Myocyte (in vitro differentiated cells): ENCODE measurements at regions not wholly inside any gene's neighbourhood (a gene's known extent, or its start where the extent isn't known, plus 50 kb on each side); places are given as distances from the start of the nearest gene placed in this dataset.

Experiments
- DNase-seq: peaks from one replicate; pipeline ENCODE4 v3.0.0-alpha.2; 2012; ENCODE audit warnings: low read depth

DNA sequence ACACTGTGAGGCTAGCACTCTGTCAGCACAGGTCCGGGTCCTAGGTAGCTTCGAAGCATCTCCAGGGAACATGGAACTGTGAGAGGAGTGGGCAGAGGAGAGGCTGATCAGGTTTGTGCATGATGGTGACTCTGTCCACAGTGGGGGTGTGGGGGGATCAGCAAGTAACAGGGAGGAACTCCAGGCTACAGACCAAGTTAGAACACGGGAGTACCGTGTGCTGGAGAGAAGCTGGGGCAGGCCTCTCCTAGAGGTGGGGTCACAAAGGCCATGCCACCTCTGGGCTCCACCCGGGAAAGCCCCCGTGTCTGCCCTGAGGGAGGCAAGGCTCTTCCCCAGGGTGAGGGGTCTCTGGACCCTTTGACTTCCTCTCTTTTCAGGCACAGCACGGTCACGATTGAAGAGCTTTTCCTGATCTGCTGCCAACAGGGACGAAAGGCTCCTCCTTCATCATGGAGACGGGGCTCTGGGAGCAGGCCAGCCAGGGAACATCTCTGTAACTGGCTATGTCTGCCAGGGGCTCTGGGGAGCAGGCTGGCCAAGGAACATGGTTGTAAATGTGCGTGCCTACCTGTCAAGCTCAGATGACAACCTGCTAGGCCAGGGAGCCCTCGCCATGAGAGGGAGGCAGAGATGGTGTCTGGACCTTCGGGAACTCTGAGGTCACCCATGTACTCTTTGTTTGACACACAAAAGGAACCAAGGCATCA is 1476.1 kb downstream of the BRD1 start:
- DNase-seq = no peak

DNA sequence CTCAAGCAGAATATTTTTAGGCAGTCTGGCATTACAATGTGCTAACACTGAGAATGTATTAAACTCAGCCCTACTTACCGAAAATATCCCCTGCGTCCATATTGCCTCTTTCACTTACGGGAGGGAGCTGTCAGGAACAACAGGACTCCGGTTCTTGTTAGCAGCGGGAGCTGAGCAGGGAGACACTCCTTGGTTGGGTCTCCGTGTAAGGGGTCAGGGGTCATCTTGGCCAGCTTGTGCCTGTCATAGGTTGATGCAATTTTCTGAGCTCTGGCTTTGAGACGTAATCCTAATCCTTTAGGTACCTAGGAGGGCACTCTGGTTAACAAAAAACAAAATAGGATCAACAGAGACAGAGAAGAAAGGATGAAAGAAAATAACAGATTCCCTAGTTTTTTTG is 1477.2 kb downstream of the BRD1 start:
- DNase-seq = no peak

DNA sequence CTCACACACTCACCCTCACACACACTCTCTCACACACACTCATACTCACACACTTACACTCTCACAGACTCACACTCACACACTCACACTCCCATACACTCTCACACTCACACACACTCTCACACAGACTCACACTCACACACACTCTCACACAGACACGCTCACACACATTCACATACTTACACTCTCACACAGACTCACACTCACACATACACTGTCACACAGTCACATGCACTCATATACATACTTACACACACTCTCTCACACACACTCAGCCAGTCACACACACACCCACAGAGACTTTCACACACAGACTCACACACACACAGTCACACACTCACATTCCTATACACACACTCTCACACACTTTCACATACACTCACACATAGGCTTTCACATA is 1478.8 kb downstream of the BRD1 start:
- DNase-seq = no peak

DNA sequence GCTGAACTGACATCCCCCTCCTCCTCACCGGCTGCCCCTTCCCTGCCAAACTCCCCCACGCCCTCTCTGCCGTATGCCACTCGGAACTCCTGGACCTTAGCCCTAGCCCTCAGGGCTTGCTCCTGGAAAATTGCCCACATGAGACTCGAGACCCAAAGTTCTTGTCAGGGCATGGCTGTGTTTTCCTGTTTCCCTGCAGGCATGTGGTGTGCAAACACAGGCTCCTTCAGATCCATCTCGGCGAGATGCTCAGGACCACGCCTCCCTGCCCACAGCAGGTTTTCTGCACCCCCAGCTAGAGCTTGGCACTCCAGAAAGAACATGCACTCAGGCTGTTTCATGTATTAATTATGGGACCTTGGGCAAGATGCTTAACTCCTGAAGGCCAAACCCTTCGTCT is 1480.4 kb downstream of the BRD1 start:
- DNase-seq = no peak

DNA sequence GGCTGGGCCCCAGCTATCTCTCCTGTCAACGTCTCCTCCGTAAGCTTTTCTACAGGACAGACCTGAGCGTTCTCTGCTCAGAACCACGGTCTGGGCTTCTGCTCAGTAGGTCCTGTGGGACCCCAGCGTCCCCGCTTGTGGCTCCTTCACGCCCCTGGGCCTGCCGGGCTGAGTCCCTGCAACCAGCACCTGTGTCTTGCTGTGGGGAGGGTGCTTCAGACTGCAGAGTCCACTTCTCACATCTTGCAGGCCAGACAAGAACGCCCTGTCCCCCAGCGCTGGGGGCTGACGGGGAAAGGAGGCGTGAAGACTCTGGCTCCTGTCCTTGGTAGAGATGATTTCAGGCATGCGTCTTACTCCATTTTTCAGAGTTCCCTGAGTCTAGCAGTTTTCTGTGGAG is 1480.8 kb downstream of the BRD1 start:
- DNase-seq = no peak

DNA sequence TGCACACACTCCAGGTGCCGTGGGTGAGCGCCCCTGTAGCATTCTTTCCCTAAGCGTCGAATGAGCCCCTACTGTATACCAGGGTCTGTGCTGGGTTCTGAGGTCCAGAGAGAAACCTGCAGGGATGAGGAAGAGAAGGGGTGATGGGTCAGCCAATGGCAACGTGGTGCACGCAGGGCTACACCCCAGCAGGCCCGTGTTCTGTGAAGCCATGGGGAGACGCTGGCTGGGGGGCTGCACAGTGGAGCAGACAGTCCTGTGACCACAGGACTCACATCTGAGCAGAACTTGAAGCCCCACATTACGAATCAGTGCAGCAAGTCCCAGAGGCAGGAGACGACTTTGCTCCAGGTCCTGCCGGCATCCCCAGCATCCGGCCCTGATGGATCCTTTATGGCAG is 1481.4 kb downstream of the BRD1 start:
- DNase-seq = no peak

DNA sequence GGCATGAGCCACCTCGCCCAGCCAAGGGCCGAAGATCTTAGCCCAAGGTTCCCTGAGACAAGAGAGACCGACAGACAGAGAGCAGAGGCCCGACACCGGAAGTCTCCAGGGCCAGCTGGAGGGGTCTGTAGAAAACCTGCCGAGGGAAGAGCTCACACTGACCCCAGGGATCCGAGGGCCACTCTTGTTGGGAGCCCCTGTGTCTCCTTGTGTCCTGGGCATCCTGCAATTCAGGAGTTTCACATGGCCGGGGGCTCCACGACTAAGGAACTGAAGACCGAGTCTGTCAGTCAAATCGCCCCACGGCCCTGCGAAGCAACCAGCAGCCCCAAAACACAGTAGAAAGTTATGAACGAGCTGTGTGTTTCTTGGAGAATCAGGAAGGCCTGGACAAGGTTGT is 1482.0 kb downstream of the BRD1 start:
- DNase-seq = no peak

DNA sequence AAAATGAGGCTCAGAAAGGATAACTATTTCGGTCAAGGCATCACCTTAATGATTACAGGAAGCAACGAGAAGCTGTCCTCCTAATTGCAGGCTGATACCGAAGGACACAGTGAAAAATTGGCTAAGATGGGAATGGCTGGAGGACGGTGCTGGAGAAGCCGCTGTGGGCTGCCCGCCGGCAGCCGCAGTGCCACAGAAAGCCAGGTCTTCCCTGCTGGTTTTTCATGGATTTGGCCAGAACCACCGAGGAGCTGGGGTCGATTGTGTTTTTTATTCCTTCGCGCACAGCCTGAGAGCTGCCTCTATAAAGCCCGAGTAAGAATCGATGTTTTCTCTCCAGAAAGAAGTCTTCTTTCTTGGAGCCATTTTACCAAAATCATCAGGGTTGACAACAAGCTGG is 1484.2 kb downstream of the BRD1 start:
- no peak for DNase-seq

DNA sequence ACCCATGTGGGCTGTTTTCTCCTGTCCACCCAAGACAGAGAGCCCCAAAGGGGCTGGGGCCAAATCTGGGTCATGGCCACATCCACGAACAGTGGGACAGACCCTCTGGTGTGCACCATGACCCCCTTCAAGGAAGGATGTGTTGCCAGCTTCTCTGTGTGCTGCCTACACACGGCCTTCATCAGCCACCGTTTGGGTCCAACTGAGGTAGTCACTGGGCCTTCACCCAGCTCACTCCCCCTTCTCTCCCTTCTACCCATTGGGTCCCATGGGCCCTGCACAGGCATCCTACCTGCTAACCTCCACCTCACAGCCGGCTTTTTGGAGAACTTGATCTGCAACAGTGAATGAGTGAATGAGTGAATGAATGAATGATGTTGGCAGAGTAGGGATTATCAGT is 1484.9 kb downstream of the BRD1 start:
- no peak for DNase-seq

DNA sequence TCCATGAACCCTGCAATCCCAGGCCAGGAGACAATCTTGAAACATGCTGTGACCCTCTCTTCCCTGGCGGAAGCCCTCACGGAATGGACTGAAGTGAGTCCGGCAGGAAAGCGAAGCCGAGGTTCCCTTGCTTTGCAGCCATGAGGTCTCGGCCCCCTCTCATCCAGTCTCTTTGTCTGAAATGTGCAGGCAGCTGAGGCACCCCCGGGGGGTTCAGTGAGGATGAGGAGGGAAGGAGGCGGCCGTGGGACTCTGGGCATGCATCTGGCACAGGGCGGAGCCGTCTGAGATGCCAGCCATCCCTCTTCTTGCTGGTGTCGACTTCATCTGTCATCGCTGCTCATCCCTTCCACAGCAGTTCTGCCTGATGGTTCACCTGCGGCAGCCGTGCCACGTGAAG is 1485.7 kb downstream of the BRD1 start:
- no peak for DNase-seq

DNA sequence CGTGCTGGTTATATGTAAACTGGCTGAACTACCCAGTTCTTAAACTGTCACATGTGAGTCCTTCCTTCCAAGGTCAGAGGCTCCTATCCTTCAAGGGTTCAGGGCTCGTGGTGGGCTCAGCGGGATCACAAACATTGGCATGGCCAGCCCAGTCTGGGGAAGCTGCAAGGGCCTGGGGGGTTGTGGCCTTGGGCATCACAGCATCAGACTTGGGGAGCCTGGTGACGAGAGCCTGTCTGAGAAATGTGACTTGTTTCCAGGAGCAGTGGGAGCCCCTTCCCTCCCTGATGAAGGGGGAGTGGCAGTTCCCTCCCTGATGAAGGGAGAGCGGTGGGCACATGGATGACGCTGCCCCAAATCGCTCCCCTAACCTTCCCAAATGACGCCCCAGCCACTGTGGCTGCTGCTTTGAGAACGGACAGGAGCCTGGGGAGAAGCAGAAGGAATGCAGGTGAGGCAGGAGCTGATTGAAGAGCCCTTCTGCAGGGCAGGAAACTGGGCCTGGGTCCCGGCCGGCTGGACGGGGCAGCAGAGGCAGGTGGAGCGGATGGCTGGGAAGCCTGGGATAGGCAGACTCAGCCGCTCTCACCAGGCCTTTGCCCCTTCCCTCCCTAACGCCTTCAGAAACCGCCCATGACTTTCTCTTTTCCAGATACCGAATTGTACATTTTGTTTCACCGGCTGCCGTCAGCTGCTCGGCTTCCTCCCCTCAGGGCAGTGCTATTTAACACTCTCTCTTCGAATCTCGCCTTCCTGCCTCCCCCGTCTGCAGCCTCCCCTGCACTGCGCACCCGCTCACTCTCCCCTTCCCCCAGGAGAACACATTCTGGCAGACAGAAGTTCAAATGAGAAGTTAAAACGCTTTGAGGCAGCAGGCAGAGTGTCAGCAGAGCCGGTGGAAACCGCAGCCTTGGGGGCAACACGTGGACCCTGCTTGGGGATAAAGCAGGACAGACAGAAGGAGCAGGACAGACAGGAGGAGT is 1486.7 kb downstream of the BRD1 start:
- DNase-seq = no peak

DNA sequence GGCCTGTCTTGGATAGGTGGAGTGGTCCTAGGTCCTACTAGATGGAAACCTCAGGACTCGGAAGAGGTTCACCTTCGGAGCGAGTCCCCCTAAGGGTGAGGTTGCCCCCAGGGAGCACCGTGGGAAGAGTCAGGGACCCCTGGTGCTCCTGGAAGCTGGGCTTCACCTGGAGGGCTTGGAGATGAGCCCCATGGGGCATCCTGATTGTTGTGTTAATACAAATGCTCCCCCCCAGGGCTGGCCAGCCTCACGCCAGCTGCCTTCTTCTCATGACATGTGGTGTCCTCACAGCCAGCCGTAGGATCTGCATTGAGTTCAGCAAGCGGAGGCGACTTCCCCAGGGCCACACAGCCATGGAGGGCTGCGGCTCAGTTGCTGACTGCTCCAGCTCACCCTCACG is 1487.5 kb downstream of the BRD1 start:
- DNase-seq = no peak

DNA sequence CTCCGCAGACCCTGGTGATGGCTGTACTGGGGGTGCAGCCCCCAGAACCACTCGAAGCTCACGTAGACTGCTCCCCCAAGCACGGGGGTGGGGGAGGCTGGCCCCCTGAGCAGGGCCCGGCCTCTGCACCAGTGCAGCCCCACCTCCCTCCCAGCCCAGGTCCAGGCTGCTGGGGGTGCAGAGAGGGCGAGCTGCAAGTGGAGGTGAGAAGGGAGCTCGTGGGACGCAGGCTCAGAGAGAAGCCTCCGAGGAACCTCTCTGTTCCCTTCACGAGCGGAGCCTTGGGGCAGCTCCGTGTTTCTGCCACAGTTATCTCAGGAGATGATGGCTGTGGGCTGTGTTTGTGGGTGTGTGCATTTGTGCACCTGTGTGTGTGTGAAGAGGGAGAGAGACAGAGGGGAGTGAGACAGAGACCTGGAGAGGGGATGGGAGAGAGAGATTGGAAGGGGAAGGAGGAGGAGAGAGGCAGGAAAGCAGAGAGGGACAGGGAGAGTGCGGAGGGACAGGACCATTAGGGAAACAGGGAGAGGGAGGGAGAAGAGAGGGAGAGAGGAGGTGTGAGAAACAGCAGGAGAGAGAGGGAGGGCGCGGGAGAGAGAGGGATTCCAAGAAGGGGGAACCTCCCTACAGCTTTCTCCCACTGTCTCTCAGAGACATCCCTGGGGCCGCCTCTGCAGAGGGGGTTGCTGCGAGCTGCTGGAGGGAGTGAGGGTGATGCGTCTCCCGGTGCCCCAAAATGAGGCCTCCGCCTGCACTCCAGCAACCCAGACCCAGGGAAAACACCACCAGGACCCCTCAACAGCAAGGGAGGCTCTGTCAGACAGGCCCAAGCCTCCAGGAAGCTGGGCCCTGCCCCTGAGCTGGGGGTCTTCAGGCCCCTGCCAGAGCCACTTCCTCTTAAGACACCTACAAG is 1488.6 kb downstream of the BRD1 start:
- DNase-seq = no peak

DNA sequence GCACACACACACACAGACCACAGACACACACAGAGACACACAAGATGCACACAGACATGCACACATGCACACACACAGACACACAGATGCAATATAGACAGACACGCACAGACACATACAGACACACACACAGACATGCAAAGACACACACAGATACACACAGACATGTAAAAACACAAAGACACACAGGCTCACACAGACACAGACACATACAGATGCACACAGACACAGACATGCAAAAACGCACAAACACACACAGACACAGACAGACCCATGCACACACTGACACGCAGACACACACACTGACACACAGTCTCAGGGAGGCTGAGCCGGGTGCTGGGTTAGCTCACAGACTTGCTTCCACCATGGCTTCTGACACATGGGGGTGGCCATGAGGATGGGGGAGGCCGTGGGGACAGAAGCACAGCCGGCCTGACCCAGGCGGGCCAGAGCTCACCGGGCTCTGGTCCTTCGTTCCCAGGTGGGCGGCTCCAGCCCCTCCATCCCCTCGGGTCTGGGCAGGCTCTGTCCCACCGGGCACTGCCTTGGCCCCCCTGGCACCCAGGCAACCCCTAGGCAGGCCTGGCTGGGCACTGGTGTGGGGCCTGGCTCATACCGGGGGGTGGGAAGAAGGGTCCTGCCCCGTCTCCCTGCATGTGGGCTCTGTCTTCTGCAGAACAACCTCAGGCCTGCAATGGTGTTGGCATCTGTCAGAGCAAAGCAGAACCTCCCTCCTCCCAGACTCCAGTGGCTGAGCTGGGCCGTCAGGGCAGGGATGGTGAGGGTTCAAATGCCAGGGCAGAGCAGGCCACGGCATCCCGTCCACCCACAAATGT is 1489.5 kb downstream of the BRD1 start:
- no peak for DNase-seq

DNA sequence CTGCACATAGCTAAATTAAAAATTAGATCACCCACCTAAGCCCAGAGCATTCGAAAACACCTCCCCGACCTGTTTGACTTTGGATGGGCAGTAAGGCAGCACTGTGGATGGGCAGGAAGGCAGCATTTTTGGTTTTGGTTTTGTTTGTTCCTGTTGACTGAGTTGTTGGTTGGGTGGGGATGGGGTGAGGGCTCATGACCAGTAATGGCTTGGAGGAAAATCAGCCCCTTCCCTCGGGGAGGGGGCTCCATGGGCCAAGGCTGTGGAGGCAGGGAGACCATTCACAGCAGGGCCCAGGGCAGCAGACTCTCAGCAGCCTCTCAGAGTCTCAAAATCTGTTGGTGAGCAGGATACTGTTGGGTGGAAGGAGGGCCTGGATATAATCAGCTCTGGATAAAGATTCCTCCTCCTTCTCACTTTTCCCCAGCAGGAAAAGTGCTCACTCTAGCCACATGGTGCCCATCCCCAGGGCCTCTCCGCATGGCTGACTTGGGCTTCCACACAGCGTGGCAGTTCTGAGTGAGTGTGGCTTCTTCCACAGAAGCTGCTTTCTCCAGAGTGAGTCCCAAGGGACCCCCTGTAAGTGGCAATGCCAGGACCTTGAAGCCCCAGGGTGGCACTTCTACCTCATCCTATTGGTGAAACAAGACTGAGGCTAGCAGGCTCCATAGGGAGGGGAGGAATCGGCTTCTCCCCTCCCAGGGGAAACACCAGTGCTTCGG is 1491.2 kb downstream of the BRD1 start:
- DNase-seq = no peak

DNA sequence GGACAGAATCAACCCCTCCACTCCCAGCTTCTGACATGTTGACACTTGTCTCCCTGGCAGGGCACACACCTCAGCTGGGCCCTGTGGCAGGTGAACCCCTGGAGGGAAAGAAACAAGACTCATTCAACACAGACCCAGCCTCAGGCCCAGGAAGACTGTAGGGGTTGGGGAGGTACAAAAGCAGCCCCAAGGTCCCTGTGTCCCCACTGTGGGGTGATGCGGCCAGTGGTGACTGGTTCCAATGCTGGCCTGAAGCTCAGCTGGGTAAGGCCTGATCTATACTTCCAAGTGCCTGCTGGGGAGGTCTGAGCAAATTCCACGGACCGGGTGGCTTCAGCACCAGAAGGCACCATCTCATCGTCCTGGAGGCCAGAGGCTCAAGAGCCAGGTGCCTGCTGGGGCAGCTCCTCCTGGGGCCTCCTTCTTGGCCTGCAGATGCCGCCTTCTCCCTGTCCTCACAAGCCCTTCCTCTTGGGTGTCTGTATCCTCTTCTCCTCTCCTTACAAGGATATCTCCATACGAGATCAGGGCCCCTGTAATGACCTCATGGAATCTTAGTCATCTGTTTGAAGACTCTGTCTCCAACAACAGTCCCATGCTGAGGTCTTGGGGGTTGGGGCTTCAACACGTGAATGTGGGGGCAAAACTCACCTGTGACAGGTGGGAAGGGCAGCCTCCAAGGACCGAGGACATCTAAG is 1492.1 kb downstream of the BRD1 start:
- no peak for DNase-seq

DNA sequence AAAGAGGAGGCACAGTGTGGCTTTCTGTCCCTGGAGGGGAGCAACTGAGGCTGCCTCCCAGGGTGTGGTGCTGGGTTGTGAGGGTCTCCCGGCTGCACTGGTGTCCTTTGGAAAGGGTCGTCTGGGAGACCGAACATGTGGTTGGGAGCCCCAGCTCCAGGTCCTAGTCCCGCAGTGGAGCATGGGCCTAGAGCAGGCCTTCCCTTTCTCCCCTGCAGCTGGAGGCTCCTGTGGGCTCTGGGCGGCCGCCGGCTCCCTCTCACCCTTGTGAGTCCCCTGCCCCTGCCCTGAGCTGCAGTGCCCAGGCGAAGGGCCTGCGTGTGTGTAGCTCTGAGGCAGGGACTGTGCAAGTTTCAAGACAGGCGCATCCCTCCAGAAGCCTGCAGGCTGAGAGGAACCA is 1492.7 kb downstream of the BRD1 start:
- no peak for DNase-seq

DNA sequence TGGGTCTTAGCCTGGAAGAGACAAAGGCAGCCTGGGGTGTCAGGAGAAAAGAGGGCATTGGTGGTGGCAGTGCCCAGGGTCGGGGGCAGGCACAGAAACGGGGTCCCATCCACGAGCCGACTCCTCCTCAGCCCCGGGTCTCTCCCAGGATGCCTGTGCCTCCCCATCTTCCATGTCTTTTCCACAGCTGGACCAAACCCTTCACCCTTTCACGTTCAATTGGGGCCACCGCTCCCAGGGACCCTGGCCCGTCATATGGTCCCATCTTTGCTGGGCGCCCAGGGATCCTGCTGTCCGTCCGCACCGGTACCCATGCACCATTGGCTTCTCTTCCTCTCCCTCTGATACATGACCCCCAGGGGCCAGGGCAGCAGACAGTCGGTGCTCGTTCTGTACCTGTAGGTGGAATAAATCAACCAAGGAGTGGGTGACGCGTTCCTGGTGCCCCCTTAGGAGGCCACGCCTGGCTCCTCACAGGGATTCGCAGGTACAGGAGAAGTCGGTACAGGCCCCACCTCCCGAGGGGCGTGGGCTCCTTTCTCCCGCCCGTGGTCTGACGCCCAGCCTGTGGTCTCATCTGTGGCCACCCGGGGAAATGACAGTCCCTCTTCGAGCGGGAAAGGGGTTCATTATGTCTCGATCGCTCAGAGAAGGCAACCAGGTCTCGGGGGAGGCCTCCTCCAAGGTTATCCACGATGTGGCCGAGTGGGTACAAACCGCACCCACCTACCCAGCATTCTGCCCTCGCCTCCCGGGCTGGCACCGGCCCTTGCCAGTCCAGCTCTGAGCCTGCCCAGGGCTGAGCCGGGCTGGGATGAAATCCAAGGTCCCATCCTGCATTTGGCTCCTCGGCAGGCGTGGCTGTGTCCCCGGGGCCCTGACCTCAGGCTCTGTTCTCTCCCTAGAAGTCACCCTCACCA is 1493.6 kb downstream of the BRD1 start:
- no peak for DNase-seq
